HG02938 (cell line): ENCODE measurements at regions not wholly inside any gene's neighbourhood (a gene's known extent, or its start where the extent isn't known, plus 50 kb on each side); places are given as distances from the start of the nearest gene placed in this dataset.
"Not testable (repeated sequence)": the region's sequence is repeated elsewhere in the genome, so short reads cannot be mapped to it uniquely, and the experiment has no call there.

Experiments used
- ATAC-seq: cut with Tn5 transposase; IDR thresholded peaks from one replicate; pipeline ENCODE4 v1.9.1; 2021; ENCODE audit warnings: mild to moderate bottlenecking, moderate library complexity; ENCODE audit not compliant: unreplicated experiment

DNA sequence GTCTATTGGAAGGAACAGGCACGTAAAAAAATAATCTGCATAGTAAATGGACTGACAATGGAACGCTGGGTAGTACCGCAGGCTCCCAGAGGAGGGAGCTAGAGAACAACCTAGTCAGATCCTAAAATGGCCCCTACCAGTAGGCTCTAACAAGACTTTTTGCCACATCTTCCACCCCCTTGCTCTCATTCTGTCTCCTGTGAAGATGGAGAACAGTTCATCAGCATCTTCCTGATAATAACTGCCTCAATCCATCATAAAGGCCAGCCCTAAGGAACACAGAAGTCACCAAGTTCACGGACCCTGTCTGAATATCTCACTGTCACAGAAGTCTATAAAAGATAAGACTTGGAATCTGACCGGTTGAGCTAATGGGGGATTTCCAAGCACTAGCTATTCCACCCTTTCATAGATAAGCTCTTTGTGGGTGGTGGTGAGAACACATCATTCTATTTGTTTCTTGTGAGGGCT is 133.4 kb downstream of the SLC1A3 start:
- ATAC-seq: peak; percentile 73

DNA sequence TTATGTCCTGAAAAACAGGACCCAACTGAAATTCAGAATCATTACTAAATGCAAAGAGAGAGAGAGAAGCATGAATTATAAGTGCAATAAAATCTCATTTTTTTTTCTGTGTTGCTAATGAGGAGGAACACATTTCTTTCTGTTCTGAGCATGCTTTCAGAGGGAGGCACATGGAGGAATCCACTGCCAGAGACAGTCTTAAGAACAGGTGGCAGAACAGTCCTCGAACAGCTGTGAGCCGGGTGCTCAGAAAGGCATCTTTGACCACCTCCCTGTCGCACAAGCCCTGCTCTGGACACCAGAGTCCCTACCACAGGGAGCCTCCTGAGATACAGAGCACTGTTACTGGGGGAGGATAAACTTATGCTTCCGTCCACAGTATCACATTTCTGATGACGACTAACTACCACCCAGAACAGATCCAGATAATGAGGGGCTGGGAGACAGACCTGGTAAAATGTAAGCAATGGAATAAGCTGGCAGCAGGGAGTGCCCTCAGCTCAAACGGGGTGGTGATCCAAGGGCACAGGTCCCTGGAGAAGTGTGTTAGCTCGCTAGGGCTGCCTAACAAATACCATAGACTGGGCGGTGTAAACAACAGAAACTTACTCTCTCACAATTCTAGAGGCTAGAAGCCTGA is 134.0 kb downstream of the SLC1A3 start:
- no peak for ATAC-seq

DNA sequence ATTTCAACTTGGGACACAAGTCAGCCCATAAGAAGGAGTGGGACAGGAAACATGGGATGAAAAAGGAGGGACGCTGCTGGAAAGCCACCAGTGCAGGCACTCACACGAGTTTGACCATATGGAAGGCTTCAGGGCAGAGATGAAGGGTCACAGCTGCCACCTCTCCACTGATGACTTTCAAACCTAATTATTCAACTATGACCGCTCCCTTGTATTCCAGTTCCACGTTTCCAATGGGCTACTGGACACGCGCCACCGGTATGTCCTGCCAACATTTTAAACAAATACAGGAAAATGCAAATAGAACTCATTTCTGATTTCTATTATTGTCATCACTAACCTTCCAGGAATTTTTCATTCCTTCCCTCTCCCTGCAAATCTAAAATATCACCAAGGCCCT is 134.7 kb downstream of the SLC1A3 start:
- ATAC-seq: no peak

DNA sequence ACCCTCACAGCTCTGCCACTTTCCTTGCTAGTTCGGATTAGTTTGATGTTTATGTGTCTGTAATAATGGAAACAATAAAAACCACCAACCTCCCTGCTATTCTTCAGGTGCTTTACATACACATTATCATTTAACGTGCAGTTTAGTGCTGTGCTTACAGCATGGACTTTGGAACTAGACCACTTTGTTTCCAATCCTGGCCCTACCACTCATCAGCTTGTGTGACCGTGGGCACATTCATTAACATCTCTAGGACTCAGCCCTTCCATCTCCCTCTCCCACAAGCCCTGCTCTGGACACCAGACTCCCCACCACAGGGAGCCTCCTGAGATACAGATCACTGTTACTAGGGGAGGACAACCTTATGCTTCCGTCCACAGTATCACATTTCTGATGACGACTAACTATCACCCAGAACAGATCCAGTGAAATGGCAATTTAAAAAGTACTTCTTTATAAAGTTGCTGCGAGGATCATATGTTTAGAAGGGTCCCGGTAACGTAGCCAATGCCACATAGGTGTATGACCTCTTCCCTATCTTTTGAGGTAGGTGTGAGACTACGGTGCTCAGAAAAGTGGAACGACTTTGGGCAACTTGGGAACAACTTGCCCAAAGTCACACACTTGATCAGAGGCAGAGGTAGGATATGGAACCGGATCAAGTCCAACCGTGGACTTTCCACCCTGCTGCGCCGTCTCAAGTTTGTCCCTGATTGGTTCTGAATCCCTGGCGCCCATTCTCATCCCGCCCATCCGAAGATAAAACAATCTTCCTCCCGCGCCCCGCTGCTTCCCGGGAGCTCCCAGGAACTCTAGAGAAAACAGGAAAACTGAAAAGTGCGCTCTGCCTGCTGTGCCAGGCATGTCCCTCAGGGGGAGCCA is 132.4 kb upstream of the NIPBL start:
- ATAC-seq: peak; percentile 4

DNA sequence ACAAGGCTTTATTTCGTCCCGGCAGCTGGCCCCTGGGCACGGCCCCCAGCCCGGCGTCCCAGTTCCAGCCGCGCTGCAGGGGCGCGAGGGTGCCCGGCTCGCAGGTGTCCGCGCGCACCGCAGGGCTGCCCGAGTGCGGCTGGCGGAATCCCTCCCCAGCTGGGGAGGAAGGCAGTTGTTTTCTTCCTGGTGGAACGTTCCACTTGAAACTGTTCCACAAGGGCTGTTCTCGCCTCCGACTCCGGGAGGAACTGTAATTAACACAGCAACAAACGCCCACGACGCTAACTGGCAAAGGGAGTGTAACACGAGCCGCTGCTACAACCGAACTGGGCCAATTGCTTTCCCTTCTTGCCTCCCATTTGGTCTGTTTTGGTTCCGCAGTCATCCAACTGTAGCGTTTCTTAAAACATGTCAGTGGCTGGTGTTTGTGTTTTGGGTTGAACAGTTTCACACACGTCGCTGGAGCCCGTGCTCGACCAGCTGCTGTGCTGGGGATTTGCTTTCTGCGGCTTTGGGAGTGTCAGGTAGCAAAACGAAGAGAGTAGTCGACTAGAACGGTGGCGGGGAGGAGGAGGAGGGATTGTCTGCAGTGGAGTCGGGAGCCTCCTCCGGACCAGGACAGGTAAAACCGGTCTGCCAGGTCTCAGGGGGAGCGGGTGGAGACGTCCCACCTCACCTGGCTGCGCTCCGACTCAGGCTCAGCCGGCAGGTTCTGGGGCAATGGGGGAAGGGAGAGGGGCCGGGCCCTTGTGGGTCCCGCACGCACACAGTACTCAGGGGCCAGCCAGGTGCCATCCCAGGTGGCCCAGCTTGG is 131.6 kb upstream of the NIPBL start:
- peak; percentile 67 for ATAC-seq

DNA sequence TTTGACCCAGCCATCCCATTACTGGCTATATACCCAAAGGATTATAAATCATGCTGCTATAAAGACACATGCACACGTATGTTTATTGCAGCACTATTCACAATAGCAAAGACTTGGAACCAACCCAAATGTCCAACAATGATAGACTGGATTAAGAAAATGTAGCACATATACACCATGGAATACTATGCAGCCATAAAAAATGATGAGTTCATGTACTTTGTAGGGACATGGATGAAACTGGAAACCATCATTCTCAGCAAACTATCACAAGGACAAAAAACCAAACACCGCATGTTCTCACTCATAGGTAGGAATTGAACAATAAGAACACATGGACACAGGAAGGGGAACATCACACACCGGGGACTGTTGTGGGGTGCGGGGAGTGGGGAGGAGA is 128.8 kb upstream of the NIPBL start:
- ATAC-seq: not testable (repeated sequence)

DNA sequence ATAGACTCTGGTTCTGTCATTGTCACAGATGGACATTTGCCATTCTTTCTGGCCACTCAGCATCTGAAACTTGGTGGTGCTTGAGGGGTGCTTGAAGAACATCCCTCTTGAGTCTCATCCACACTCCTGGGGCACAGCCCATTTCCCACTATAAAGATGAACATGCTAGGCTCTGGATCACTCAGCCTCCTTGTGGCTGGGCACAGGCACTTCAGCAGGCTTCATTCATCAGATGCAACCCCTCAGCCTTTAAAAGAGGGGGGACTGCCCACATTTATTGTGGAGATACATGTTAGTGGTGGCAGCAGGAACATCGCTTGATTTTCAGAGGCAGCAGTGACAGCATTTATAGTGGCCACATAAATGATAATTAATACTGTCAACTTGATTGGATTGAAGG is 124.7 kb upstream of the NIPBL start:
- ATAC-seq: no peak

DNA sequence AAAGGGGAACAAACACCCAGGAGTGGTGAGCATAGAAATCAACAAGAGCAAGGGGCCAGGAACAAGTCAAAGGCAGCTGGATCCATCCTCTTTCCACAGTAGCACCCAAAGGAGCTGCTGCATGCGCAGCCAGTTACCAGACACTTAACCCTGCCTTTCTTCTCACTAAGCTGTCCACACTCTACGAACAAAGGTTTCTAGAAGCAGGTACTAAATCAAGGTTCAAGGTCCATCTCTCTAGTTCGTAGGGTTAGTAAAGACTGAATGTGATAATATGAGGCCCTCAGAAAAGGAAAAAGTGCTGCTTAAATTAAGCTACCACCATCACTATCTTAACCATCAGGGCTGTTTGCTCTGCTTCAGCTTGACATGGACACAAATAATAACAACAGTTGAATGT is 121.2 kb upstream of the NIPBL start:
- no peak for ATAC-seq

DNA sequence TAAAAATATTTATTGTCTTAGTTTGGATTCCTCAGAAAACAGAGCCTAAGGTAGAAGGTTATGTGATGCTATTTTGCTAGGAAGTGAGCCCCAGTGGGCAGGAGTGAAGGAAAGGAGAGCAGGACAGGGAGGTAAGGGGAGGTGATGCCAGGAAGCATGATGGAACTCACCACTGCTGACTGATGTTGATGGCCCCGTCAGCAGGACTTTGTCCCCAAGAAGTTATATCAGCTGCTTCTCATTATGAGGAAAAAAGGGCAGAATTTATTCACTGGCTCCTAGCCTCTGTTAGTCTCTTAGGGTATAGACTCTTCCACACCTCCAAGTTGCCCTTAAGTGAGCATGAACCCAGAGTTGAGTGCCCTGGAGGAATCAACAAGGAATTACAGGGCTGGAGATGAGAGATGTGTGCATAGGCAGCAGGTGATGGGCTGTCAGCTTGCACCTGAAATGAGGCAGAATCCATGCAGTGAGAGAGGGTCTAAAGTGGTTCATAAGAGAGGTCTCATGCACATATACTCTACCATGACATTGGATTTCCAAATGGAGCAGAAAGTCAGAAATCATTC is 120.6 kb upstream of the NIPBL start:
- ATAC-seq: no peak

DNA sequence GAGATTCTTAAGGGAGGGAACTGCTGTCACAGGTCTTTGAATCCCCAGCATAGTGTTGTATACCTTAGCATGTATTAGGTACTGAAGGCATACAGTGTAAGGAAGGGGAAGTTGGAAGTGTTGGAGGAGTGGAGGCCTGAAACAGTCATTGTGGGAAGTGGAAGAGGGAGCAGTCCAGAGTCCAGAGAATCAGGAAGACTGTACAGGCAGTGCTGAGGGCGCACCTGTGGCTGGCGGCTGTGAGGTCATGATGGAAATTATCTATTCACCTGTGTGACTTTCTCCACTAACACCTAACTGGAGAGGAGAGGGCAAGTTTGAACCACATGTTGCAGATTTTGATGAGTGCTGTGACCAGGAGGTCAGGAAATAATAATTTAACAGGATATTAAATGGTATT is 119.7 kb upstream of the NIPBL start:
- no peak for ATAC-seq

DNA sequence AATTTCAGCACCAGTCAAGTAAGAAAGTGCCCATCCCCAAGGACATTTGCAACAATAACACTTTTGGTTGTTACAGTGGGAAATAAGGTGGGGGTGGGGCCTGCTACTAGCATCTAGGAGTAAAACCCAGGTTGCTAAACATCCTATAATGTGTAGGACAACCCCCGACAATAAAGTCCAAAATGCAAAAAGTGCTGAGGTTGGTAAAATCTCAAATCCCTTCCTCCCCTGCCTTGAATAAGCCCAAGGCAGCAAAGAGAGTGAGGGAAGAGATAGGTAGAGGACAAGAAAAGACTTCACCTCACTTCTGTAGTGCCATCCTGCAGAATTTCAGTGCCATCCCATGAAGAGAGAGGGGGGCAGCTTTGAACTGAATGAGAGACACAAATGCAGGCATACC is 117.5 kb upstream of the NIPBL start:
- ATAC-seq: no peak

DNA sequence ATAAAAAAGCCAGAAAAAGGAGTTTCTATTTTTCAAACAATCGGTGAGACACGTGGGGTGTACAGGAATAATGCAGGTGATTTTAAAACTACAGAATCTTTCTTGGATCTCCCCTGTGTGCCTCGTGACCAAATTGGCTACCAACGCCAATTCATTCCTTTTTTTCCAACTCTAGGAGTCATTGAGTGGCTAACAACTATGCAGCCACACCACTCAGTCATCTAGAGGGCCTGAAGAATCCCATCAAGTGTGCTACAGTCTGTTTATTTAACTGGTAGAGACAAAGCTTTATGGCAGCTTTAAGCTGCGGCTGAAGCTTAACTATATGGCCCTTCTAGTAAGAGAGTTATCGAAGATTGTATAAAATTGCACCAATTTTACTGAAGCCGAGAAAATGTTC is 113.1 kb upstream of the NIPBL start:
- no peak for ATAC-seq

DNA sequence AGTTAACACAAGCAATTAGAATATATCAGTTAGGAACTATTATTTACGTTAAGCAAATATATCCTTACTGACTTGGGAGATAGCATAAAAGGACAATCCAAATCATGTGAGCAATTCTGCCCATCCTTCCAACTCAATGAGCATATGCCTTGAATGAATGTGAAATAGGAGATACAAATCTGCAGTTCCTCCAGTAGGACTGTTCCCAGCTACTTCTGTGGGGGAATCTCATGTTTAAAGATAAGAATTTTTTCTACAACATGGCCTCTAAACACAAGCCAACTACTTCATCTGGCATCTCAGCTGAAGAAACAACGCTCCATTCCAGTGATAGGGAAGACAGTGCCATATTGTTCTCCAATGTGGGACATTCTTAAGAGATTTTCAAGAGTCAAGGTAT is 110.7 kb upstream of the NIPBL start:
- no peak for ATAC-seq

DNA sequence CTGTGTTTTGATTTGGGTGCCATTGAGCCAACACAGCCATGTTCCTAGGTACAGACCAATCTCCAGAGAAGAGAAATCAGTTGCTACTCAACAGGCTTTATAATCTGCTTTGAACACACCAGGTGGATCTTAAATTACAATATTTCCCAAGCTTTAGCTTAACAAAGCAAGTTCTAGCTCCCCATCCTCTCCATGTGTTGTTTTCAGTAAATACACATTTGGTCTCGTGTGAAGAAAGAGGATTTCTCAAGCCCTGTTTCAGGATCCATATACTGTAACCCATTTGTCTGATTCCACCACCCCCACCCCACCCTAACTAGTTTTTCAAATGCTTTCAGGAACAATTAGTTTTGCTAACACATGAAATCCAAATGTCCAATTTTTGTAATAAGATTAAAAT is 109.6 kb upstream of the NIPBL start:
- no peak for ATAC-seq

DNA sequence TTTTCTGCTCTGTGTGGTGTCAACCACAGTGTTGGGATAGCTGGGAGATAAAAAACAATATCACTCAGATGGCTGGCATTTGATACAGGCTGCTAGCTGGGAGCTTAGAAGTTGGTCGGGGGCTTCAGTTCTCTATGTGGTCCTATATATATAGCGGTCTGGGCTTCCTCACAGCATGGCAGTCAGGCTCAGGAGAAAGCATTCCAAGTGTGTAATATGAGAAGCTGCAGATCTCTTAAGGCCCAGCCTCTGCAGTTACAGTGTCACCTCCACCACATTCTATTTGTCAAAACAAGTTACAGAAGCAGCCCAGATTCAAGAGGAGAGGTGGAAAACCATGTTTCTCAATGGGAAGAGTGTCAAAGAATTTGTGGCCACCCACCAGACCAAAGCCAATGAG is 108.1 kb upstream of the NIPBL start:
- ATAC-seq: no peak

DNA sequence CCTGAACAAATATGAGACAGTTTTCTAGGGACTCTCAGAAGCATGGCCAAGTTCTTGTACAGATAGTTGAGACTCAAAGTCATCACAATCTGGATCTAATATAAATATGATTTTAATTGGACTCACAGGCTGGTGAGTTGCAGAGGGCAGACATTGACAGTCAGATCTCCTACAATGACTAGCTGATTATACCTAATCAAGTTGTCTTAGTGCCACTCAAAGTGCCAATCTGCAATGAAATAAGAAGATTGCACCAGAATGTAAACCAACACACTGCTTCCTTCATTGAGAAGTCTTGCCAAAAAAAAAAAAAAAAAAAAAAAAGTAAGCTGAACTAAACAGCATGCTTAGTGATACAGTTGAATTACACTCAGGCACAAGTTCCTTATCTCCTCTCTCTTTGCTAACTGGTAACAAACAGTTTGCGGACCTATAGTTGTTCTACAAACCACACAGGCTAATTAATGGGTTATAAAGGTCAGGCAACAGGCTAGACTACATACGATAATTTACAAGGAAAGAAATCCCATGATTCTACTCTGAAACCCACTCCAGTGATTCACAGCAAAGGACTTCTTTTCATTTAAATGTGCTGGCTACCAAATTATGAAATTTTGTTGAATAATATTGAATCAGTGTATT is 107.3 kb upstream of the NIPBL start:
- no peak for ATAC-seq

DNA sequence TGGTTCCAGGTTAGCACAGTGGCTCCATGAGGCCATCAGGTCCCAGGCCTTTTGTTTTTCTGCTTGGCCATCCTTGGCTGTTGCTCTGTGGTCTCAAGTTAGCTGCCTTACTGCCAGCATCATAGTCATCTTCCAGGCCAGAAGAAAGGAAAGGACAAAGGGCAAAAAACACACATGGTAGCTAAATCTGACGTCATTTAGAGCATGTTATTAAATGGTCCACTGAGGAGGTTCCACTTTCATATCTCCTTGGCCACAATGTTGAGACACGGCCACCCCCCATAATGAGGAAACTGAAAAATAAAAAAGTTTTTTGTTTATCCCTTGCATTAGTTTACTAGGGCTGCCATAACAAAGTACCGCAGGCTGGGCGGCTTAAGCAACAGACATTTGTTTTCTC is 106.4 kb upstream of the NIPBL start:
- no peak for ATAC-seq

DNA sequence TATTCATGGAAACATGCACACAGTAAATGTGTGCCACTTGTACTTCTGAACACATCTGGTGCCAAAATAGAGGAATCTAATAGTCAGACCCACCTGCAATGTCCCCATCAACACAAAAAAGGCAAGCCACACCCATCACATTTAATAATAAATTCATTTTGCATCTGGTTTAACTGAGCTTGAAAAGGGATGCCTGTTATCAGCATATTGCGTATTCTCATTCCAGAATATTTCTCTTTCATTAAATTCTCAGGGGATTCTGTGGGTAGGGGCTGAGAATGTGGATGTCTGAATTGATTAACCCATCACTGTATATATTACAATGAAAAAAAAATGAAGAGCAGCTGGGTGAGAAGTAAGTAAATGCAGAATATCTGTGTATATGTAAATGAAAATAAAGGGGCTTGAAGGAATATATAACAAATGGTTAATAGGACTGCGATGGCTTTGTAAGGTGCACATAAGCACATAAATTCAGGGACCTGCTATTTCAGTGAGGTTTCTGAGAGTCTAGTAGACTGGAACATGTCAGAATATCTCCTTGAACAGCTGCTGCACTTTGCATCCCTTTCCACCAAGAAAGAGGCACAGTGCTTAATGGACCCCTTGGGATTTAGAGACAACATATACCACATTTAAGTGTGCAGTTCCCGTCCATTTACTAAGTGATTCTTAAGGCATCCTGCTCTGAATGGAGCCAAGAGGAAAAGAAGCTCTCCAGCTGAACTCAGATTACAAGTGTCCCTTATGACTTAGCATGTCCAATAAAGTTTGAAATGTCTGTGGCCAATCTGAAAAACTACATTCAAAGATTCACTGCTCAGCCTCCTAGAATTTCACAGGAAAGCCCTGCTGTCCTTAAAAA is 104.1 kb upstream of the NIPBL start:
- ATAC-seq: no peak

DNA sequence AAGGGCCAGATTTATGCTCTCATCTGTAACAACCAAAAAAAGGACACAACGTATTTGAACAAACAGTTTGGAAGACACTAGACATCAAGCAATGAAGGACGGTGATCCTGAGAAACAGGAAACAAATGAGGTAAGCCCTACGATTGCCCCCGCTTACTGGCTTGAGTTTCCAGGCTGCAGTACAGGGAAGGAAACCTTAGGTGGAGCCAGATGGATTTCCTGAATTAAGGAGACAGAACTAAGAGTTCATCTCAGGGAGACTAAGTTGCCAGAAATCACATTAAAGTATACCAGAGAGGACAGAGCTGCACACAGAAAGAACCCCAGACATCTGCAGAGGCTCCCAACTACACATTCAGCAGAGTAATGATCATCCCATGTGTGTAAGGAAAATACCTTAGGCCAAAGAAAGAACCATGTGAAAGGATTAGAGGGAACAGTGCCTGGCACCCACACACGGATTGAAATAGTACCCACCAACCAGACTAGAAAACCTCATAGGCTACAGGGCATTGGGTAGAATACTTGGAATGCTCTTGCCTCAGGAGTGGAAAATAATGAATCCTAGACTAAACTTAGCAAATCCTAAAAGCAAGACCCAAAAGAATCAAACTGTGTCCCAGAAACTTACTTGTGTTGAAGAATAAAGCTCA is 99.3 kb upstream of the NIPBL start:
- no peak for ATAC-seq
